Right atrium auricular region (tissue), 2 donors: ENCODE measurements at regions not wholly inside any gene's neighbourhood (a gene's known extent, or its start where the extent isn't known, plus 50 kb on each side); places are given as distances from the start of the nearest gene placed in this dataset.

ENCODE experiments used
- DNase-seq: peaks from one replicate; pipeline ENCODE4 v3.0.0-alpha.2; 2019; ENCODE audit warnings: low spot score
- H3K27ac ChIP-seq, 2 donors: fragments of 200-600 bp; sonication (generic); 1 replicate in 1 of 2; 2 replicates in 1 of 2; pipeline ENCODE4 v1.5.1; 2016 to 2019
- H3K27me3 ChIP-seq, 2 donors: fragments of 200-600 bp; sonication (generic); one replicate each; pipeline versions ENCODE4 v1.5.1 to v1.6.0; 2017 to 2019
- H3K36me3 ChIP-seq: fragments of 200-600 bp; sonication (generic); one replicate; pipeline ENCODE4 v1.5.1; 2016
- H3K4me1 ChIP-seq, 2 donors: fragments of 200-600 bp; sonication (generic); one replicate each; pipeline versions ENCODE4 v1.5.1 to v1.6.0; 2017 to 2019
- H3K4me3 ChIP-seq, 2 donors: fragments of 200-600 bp; sonication (generic); 1 replicate in 1 of 2; 2 replicates in 1 of 2; pipeline ENCODE4 v1.5.1; 2017 to 2019; ENCODE audit warnings: mild to moderate bottlenecking in 1 of 2, moderate library complexity in 1 of 2
- H3K9me3 ChIP-seq, 2 donors: fragments of 200-600 bp; sonication (generic); one replicate each; pipeline ENCODE4 v1.5.1; 2019
- TF ChIP-seq, protein P1 (sequence below), 2 donors: fragments of 200-600 bp; sonication (generic); IDR thresholded peaks; one replicate each; pipeline ENCODE4 v1.5.1; 2019; ENCODE audit warnings: antibody characterized with exemption in 2 of 2

DNA sequence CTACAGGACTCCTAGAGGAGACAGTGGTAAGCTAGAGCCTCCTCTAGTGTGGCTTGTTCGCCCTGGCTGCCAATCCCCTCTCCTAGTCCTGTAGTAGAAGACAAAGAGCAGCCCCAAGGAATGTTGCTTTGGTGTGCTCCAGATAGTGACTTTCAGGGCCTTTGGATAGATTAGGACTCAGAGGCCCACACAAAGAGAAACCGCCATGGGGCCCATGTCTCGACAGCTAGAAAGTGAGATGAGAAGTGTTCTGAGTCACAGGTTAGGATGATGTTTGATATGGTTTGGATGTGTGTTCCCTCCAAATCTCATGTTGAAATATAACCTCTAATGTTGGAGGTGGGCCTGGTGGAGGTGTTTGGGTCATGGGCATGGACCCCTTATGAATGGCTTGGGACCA lies 51.8 kb upstream of the JDP2 start:
- TF ChIP-seq, protein P1, sequence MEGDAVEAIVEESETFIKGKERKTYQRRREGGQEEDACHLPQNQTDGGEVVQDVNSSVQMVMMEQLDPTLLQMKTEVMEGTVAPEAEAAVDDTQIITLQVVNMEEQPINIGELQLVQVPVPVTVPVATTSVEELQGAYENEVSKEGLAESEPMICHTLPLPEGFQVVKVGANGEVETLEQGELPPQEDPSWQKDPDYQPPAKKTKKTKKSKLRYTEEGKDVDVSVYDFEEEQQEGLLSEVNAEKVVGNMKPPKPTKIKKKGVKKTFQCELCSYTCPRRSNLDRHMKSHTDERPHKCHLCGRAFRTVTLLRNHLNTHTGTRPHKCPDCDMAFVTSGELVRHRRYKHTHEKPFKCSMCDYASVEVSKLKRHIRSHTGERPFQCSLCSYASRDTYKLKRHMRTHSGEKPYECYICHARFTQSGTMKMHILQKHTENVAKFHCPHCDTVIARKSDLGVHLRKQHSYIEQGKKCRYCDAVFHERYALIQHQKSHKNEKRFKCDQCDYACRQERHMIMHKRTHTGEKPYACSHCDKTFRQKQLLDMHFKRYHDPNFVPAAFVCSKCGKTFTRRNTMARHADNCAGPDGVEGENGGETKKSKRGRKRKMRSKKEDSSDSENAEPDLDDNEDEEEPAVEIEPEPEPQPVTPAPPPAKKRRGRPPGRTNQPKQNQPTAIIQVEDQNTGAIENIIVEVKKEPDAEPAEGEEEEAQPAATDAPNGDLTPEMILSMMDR (IDR thresholded peaks at IDR 0.05), result no peak
- Histone ChIP-seq H3K27me3 (no peaks in the 10 kb centered on the region), H3K36me3 (no peaks in the 10 kb centered on the region), H3K27ac (no peak overlapping the region), H3K4me1 (peaks cover 0 to 9% of the 10 kb centered on the region in 2 donors), H3K4me3 (no peak overlapping the region), H3K9me3 (no peaks in the 10 kb centered on the region)
- DNase-seq, result no peak
